Skeletal muscle tissue (tissue), 3 donors: ENCODE measurements at regions not wholly inside any gene's neighbourhood (a gene's known extent, or its start where the extent isn't known, plus 50 kb on each side); places are given as distances from the start of the nearest gene placed in this dataset.
"Not testable (repeated sequence)": the region's sequence is repeated elsewhere in the genome, so short reads cannot be mapped to it uniquely, and the experiment has no call there.

Experiments
- H3K27ac ChIP-seq: one replicate; pipeline ENCODE4 v1.7.0; 2013; ENCODE audit warnings: mild to moderate bottlenecking, low read depth, low read length, inconsistent platforms
- H3K27me3 ChIP-seq, 3 donors: one replicate each; pipeline ENCODE4 v1.7.0; 2013; ENCODE audit warnings: low read length in 3 of 3; ENCODE audit not compliant: control insufficient read depth in 3 of 3, insufficient read depth in 3 of 3
- H3K36me3 ChIP-seq, 3 donors: one replicate each; pipeline ENCODE4 v1.7.0; 2013; ENCODE audit warnings: low read length in 3 of 3; ENCODE audit not compliant: control insufficient read depth in 3 of 3, insufficient read depth in 3 of 3
- H3K4me1 ChIP-seq, 3 donors: one replicate each; pipeline ENCODE4 v1.7.0; 2013; ENCODE audit warnings: low read length in 3 of 3, mild to moderate bottlenecking in 3 of 3; ENCODE audit not compliant: control insufficient read depth in 3 of 3, insufficient read depth in 3 of 3
- H3K4me3 ChIP-seq, 3 donors: one replicate each; pipeline ENCODE4 v1.7.0; 2013; ENCODE audit warnings: low read length in 3 of 3
- H3K9ac ChIP-seq, 3 donors: one replicate each; pipeline ENCODE4 v1.7.0; 2013; ENCODE audit warnings: low read length in 3 of 3, mild to moderate bottlenecking in 3 of 3, moderate library complexity in 2 of 3, low read depth in 1 of 3
- H3K9me3 ChIP-seq, 3 donors: one replicate each; pipeline ENCODE4 v1.7.0; 2013; ENCODE audit warnings: low read length in 3 of 3; ENCODE audit not compliant: control insufficient read depth in 3 of 3
- donor health status: Osteomylitis.

DNA sequence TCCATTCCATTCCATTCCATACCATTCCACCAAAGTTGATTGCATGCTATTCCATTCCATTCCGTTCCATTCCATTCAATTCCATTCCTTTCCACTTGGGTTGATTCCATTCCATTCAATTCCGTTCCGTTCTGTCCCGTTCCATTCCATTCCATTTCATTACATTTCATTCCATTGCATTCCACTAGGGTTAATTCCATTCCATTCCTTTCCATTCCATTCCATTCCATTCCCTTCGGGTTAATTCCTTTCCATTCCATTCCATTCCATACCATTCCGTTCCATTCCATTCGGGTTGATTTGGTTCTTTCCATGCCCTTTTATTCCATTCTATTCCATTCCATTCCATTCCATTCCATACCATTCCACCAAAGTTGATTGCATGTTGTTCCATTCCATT is 131.9 kb downstream of the CWH43 start:
- H3K36me3 ChIP-seq, H3K4me3 ChIP-seq, H3K27me3 ChIP-seq, H3K9ac ChIP-seq, H3K27ac ChIP-seq, H3K4me1 ChIP-seq: not testable (repeated sequence)
- peaks cover 11 to 54% (median 28%) of the 10 kb centered on the region in 3 donors for H3K9me3 ChIP-seq

DNA sequence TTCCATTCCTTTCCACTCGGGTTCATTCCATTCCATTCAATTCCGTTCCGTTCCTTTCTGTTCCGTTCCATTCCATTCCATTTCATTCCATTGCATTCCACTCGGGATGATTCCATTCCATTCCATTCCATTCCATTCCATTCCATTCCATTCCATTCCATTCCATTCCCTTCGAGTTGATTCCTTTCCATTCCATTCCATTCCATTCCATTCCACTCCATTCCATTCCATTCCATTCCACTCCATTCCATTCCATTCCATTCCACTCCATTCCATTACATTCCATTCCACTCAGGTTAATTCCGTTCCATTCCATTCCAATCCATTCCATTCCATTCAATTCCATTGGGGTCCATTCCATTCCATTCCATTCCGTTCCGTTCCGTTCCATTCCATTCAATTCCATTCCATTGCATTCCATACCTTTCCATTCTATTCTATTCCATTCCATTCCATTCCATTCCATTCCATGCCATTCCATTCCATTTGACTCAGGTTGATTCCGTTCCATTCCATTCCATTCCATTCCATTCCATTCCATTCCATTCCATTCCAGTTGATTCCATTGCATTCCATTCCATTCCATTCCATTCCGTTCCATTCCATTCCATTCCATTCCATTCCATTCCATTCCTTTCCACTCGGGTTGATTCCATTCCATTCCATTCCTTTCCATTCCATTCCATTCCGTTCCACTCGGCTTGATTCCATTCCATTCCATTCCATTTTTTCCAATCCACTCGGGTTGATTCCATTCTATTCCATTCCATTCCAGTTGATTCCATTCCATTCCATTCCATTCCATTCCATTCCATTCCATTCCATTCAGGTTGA is 132.5 kb downstream of the CWH43 start:
- H3K27me3 ChIP-seq, H3K27ac ChIP-seq, H3K4me1 ChIP-seq, H3K36me3 ChIP-seq, H3K9ac ChIP-seq: not testable (repeated sequence)
- H3K4me3 ChIP-seq: peak overlapping the region in 2 of 3 donors; percentile 2 to 27
- H3K9me3 ChIP-seq: peaks cover 11 to 50% (median 25%) of the 10 kb centered on the region in 3 donors

DNA sequence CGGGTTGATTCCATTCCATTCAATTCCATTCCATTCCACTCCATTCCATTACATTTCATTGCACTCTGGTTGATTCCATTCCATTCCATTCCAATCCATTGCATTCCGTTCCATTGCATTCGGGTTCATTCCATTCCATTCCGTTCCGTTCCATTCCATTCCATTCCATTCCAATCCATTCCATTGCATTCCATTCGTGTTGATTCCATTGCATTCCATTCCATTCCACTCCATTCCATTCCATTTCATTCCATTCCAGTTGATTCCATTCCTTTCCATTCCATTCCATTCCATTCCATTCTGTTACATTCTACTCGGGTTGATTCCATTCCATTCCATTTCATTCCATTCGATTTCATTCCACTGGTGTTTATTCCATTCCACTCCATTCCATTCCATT is 133.3 kb downstream of the CWH43 start:
- not testable (repeated sequence) for H3K9ac ChIP-seq, H3K4me3 ChIP-seq, H3K27ac ChIP-seq, H3K27me3 ChIP-seq, H3K36me3 ChIP-seq, H3K4me1 ChIP-seq
- peaks cover 11 to 44% (median 25%) of the 10 kb centered on the region in 3 donors for H3K9me3 ChIP-seq

DNA sequence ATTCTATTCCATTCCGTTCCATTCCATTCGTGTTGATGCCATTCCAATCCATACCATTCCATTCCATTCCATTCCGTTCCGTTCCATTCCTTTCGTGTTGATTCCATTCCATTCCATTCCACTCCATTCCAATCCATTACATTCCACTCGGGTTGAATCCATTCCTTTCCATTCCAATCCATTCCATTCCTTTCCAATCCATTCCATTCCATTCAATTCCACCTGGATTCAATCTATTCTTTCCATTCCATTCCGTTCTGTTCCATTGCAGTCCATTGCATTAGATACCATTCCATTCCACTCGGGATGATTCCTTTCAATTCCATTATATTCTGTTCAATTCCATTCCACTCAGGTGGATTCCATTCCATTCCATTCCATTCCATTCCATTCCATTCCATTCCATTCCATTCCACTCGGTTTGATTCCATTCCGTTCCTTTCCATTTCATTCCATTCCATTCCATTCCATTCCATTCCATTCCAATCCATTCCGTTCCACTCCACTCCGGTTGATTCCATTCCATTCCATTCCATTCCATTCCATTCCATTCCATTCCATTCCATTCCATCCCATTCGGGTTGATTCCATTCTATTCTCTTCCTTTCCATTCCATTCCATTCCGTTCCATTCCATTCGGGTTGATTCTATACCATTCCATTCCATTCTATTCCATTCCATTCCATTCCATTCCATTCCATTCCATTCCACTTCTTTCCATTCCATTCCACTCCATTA is 134.1 kb downstream of the CWH43 start:
- not testable (repeated sequence) for H3K4me1 ChIP-seq, H3K36me3 ChIP-seq, H3K9ac ChIP-seq, H3K27ac ChIP-seq, H3K27me3 ChIP-seq
- peak overlapping the region in 1 of 3 donors; percentile 0 for H3K4me3 ChIP-seq
- H3K9me3 ChIP-seq: peaks cover 11 to 42% (median 27%) of the 10 kb centered on the region in 3 donors

DNA sequence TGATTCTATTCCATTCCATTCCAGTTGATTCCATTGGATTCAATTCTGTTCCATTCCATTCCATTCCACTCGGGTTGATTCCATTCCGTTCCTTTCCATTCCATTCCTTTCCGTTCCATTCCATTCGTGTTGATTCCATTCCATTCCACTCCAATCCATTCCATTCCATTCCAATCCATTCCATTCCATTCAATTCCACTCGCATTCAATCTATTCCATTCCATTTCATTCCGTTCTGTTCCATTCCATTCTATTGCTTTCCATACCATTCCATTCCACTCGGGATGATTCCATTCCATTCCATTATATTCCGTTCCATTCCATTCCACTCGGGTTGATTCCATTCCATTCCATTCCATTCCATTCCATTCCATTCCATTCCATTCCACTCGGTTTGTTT is 134.7 kb downstream of the CWH43 start:
- not testable (repeated sequence) for H3K27me3 ChIP-seq, H3K9ac ChIP-seq, H3K27ac ChIP-seq, H3K36me3 ChIP-seq, H3K4me1 ChIP-seq
- Histone ChIP-seq H3K9me3 (peaks cover 11 to 39% (median 27%) of the 10 kb centered on the region in 3 donors), H3K4me3 (peak overlapping the region in 1 of 3 donors; percentile 0)

DNA sequence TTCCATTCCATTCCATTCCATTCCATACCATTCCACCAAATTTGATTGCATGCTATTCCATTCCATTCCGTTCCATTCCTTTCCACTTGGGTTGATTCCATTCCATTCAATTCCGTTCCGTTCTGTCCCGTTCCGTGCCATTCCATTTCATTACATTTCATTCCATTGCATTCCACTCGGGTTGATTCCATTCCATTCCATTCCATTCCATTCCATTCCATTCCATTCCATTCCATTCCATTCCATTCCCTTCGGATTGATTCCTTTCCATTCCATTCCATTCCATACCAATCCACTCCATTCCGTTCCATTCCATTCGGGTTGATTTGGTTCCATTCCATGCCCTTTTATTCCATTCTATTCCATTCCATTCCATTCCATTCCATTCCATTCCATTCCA is 140.4 kb downstream of the CWH43 start:
- H3K36me3 ChIP-seq, H3K9me3 ChIP-seq, H3K4me3 ChIP-seq, H3K4me1 ChIP-seq, H3K27ac ChIP-seq, H3K27me3 ChIP-seq, H3K9ac ChIP-seq: not testable (repeated sequence)

DNA sequence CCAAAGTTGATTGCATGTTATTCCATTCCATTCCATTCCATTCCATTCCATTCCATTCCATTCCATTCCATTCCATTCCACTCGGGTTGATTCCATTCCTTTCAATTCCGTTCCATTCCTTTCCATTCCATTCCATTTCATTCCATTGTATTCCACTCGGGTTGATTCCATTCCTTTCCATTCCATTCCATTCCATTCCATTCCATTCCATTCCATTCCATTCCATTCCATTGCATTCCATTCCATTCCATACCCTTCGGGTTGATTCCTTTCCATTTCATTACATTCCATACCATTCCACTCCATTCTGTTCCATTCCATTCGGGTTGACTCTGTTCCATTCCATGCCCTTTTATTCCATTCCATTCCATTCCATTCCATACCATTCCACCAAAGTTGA is 140.8 kb downstream of the CWH43 start:
- not testable (repeated sequence) for H3K9me3 ChIP-seq, H3K9ac ChIP-seq, H3K27ac ChIP-seq, H3K27me3 ChIP-seq, H3K4me3 ChIP-seq, H3K4me1 ChIP-seq, H3K36me3 ChIP-seq

DNA sequence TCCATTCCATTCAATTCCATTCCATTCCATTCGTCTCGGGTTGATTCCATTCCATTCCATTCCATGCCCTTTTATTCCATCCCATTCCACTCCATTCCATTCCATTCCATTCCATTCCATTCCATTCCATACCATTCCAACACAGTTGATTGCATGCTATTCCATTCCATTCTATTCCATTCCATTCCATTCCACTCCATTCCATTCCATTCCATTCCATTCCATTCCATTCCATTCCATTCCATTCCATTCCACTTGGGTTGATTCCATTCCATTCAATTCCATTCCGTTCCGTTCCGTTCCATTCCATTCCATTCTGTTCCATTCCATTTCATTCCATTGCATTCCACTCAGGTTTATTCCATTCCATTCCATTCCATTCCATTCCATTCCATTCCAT is 143.3 kb downstream of the CWH43 start:
- H3K36me3 ChIP-seq, H3K9ac ChIP-seq, H3K9me3 ChIP-seq, H3K4me3 ChIP-seq, H3K4me1 ChIP-seq, H3K27me3 ChIP-seq, H3K27ac ChIP-seq: not testable (repeated sequence)

DNA sequence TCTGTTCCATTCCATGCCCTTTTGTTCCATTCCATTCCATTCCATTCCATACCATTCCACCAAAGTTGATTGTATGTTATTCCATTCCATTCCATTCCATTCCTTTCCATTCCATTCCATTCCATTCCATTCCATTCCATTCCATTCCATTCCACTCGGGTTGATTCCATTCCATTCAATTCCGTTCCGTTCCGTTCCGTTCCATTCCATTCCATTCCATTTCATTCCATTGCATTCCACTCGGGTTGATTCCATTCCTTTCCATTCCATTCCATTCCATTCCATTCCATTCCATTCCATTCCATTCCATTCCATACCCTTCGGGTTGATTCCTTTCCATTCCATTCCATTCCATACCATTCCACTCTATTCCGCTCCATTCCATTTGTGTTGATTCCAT is 143.8 kb downstream of the CWH43 start:
- H3K4me3 ChIP-seq, H3K9ac ChIP-seq, H3K27ac ChIP-seq, H3K9me3 ChIP-seq, H3K36me3 ChIP-seq, H3K4me1 ChIP-seq, H3K27me3 ChIP-seq: not testable (repeated sequence)

DNA sequence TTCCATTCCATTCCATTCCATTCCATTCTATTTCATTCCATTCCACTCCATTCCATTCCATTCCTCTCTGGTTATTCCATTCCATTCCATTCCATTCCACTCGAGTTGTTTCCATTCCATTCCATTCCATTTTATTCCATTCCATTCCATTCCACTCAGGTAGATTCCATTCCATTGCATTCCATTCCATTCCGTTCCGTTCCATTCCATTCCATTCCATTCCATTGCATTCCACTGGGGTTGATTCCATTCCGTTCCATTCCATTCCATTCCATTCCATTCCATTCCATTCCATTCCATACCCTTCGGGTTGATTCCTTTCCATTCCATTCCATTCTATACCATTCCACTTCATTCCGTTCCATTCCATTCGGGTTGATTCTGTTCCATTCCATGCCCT is 144.6 kb downstream of the CWH43 start:
- H3K36me3 ChIP-seq, H3K27ac ChIP-seq, H3K4me1 ChIP-seq, H3K27me3 ChIP-seq, H3K9me3 ChIP-seq, H3K9ac ChIP-seq, H3K4me3 ChIP-seq: not testable (repeated sequence)
